CD14-positive monocyte (primary cell): ENCODE measurements at regions not wholly inside any gene's neighbourhood (a gene's known extent, or its start where the extent isn't known, plus 50 kb on each side); places are given as distances from the start of the nearest gene placed in this dataset.

ENCODE experiments used
- DNase-seq, 3 donors: peaks; one replicate each; pipeline ENCODE4 v3.0.0-alpha.2; 2011 to 2022
- H2AFZ ChIP-seq: 2 replicates; pipeline ENCODE4 v1.6.0; 2012; ENCODE audit warnings: mild to moderate bottlenecking, low read depth, low read length, inconsistent platforms; ENCODE audit not compliant: insufficient read depth, poor library complexity, severe bottlenecking
- H3K27ac ChIP-seq, 2 donors: 1 replicate in 1 of 2; 2 replicates in 1 of 2; pipeline ENCODE4 v1.5.1; 2012 to 2013; ENCODE audit warnings: low read length in 2 of 2, control low read depth in 1 of 2, inconsistent platforms in 1 of 2, low read depth in 1 of 2, mild to moderate bottlenecking in 1 of 2
- H3K27me3 ChIP-seq, 2 donors: one replicate each; pipeline versions ENCODE4 v1.6.0 to v1.6.1; 2011 to 2013; ENCODE audit warnings: low read length in 2 of 2; ENCODE audit not compliant: control insufficient read depth in 2 of 2, insufficient read depth in 2 of 2
- H3K36me3 ChIP-seq, 2 donors: replicated peaks in 1 of 2; 1 replicate in 1 of 2; 2 replicates in 1 of 2; pipeline versions ENCODE4 v1.5.1 to v1.6.1; 2012 to 2013; ENCODE audit warnings: low read length in 2 of 2, control low read depth in 1 of 2, inconsistent platforms in 1 of 2, mild to moderate bottlenecking in 1 of 2; ENCODE audit not compliant: insufficient read depth in 2 of 2, control insufficient read depth in 1 of 2
- H3K4me1 ChIP-seq, 2 donors: 1 replicate in 1 of 2; 2 replicates in 1 of 2; pipeline versions ENCODE4 v1.5.1 to v1.6.1; 2012 to 2013; ENCODE audit warnings: low read length in 2 of 2, control low read depth in 1 of 2, inconsistent platforms in 1 of 2, mild to moderate bottlenecking in 1 of 2, moderate library complexity in 1 of 2; ENCODE audit not compliant: insufficient read depth in 2 of 2, control insufficient read depth in 1 of 2
- H3K4me2 ChIP-seq: replicated peaks from 2 replicates; pipeline ENCODE3; 2012; ENCODE audit warnings: low read length, moderate library complexity, mild to moderate bottlenecking; ENCODE audit not compliant: poor library complexity, severe bottlenecking; ENCODE audit errors: extremely low read depth
- H3K4me3 ChIP-seq, 3 experiments: fragments of 200-600 bp in 1 of 3; sonication (generic) in 1 of 3; replicated peaks in 1 of 3; 1 replicate in 2 of 3; 2 replicates in 1 of 3; pipeline ENCODE4 v1.5.1; 2011 to 2013; ENCODE audit warnings: low read length in 3 of 3, mild to moderate bottlenecking in 3 of 3, control low read depth in 2 of 3, low read depth in 2 of 3, inconsistent platforms in 1 of 3, moderate library complexity in 1 of 3
- H3K79me2 ChIP-seq: 2 replicates; pipeline ENCODE4 v1.6.0; 2012; ENCODE audit warnings: mild to moderate bottlenecking, control low read depth, inconsistent platforms, low read length, moderate library complexity; ENCODE audit not compliant: insufficient read depth
- H3K9ac ChIP-seq: 2 replicates; pipeline ENCODE4 v1.6.0; 2017; ENCODE audit warnings: low read length, mild to moderate bottlenecking; ENCODE audit not compliant: insufficient read depth, poor library complexity, severe bottlenecking
- H3K9me3 ChIP-seq, 2 donors: replicated peaks in 1 of 2; 1 replicate in 1 of 2; 2 replicates in 1 of 2; pipeline versions ENCODE4 v1.5.1 to v1.6.1; 2012 to 2013; ENCODE audit warnings: low read length in 2 of 2, control low read depth in 1 of 2; ENCODE audit not compliant: control insufficient read depth in 1 of 2, insufficient read depth in 1 of 2
- H4K20me1 ChIP-seq: 2 replicates; pipeline ENCODE4 v1.6.0; 2012; ENCODE audit warnings: mild to moderate bottlenecking, low read length, control low read depth, moderate library complexity; ENCODE audit not compliant: insufficient read depth
- H3K27ac Mint-ChIP-seq, 7 donors: one replicate each; pipeline ENCODE4 v1.8.0; 2020; ENCODE audit warnings: mild to moderate bottlenecking in 7 of 7, mixed read lengths in 7 of 7, moderate library complexity in 6 of 7, inconsistent platforms in 2 of 7
- H3K27me3 Mint-ChIP-seq, 3 donors: one replicate each; pipeline ENCODE4 v1.8.0; 2021 to 2022; ENCODE audit warnings: low read depth in 3 of 3, mild to moderate bottlenecking in 3 of 3, mixed read lengths in 3 of 3, moderate library complexity in 3 of 3, inconsistent platforms in 1 of 3
- H3K36me3 Mint-ChIP-seq, 2 donors: one replicate each; pipeline ENCODE4 v1.8.0; 2020; ENCODE audit warnings: mixed read lengths in 2 of 2, inconsistent platforms in 1 of 2, mild to moderate bottlenecking in 1 of 2
- H3K4me1 Mint-ChIP-seq: one replicate; pipeline ENCODE4 v1.8.0; 2020; ENCODE audit warnings: mild to moderate bottlenecking, mixed read lengths
- H3K4me3 Mint-ChIP-seq, 2 donors: one replicate each; pipeline ENCODE4 v1.8.0; 2020; ENCODE audit warnings: mild to moderate bottlenecking in 2 of 2, mixed read lengths in 2 of 2, moderate library complexity in 1 of 2
- H3K9me3 Mint-ChIP-seq, 7 donors: one replicate each; pipeline ENCODE4 v1.8.0; 2020 to 2022; ENCODE audit warnings: mixed read lengths in 7 of 7, mild to moderate bottlenecking in 6 of 7, moderate library complexity in 6 of 7, inconsistent platforms in 2 of 7
- WGBS: methylation state at CpG from one replicate; pipeline ENCODE4 v1.1.5; 2013; ENCODE audit warnings: missing lambda C conversion rate; ENCODE audit not compliant: insufficient coverage; 5-methylcytosine and 5-hydroxymethylcytosine counted together
- intact Hi-C, 2 donors: fragments of 100-400 bp; cut with micrococcal nuclease; formaldehyde crosslinking; loops; one replicate each; pipeline versions ENCODE4 v1.15.0 to v1.15.1; 2023
- TF ChIP-seq, protein P1 (sequence below): fragments of 200-600 bp; IDR thresholded peaks from one replicate; pipeline ENCODE4 v1.8.0; 2022; ENCODE audit warnings: antibody characterized with exemption, mild to moderate bottlenecking

DNA sequence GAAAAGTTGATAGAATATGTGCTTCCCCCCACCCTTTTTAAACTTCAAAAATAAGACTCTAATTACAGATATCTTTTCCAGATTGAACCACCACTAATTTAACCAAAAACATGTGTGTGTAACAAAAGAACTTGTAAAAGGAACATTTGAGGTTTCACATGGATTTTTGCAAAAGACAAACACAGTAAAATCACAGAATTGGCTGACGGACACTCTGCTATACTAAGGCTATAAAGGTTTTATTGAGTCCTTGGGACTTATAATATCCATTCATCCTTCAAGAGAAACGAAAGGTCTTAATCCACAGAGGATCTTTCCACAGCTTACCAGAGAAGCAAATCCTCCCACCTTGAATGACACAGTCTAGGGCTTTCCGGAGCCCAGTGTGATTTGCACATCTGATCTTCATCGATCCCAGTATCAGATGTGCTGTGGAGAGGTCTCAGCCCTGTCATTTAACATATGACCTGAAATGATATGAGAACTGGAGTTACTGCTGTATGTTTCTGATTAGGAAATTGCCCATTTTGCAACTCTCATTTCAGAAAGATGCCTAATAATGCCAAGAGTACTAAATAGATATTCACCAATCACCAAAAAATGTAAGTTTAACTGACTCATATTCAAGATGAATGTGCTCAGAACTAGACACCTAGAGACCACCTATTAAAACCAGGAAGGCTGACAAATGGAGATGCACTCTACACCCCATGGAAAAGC, 256.5 kb upstream of the FBXL7 start:
- H3K9ac ChIP-seq: no peak overlapping the region
- Mint-ChIP-seq H3K36me3 (no peaks in the 10 kb centered on the region), H3K9me3 (peaks cover 4 to 17% (median 11%) of the 10 kb centered on the region in 7 donors), H3K27ac (no peak overlapping the region), H3K4me3 (no peak overlapping the region), H3K27me3 (peaks cover 0 to 3% (median 2%) of the 10 kb centered on the region in 3 donors), H3K4me1 (no peaks in the 10 kb centered on the region)
- H3K4me2 ChIP-seq: no peak overlapping the region
- H3K27ac ChIP-seq: no peak overlapping the region
- H3K4me1 ChIP-seq: no peaks in the 10 kb centered on the region
- no peaks in the 10 kb centered on the region for H3K27me3 ChIP-seq
- H3K79me2 ChIP-seq: no peaks in the 10 kb centered on the region
- peaks cover 9 to 33% of the 10 kb centered on the region in 2 donors for H3K9me3 ChIP-seq
- H3K4me3 ChIP-seq: no peak overlapping the region
- intact Hi-C loops: no loop called here
- TF ChIP-seq, protein P1, sequence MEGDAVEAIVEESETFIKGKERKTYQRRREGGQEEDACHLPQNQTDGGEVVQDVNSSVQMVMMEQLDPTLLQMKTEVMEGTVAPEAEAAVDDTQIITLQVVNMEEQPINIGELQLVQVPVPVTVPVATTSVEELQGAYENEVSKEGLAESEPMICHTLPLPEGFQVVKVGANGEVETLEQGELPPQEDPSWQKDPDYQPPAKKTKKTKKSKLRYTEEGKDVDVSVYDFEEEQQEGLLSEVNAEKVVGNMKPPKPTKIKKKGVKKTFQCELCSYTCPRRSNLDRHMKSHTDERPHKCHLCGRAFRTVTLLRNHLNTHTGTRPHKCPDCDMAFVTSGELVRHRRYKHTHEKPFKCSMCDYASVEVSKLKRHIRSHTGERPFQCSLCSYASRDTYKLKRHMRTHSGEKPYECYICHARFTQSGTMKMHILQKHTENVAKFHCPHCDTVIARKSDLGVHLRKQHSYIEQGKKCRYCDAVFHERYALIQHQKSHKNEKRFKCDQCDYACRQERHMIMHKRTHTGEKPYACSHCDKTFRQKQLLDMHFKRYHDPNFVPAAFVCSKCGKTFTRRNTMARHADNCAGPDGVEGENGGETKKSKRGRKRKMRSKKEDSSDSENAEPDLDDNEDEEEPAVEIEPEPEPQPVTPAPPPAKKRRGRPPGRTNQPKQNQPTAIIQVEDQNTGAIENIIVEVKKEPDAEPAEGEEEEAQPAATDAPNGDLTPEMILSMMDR: no peak
- H3K36me3 ChIP-seq: no peaks in the 10 kb centered on the region
- H2AFZ ChIP-seq: no peak overlapping the region
- DNase-seq: no peak
- WGBS: 100% methylated on average over 1 of the region's 4 CpGs
- no peaks in the 10 kb centered on the region for H4K20me1 ChIP-seq

- Histone ChIP-seq H3K36me3 (no peaks in the 10 kb centered on the region), H3K27ac (no peak overlapping the region), H3K79me2 (no peaks in the 10 kb centered on the region), H2AFZ (no peak overlapping the region), H3K27me3 (no peaks in the 10 kb centered on the region), H3K4me1 (no peaks in the 10 kb centered on the region), H4K20me1 (no peaks in the 10 kb centered on the region), H3K4me2 (no peak overlapping the region), H3K9me3 (peaks cover 9 to 33% of the 10 kb centered on the region in 2 donors), H3K4me3 (no peak overlapping the region), H3K9ac (no peak overlapping the region)
- H3K4me1 Mint-ChIP-seq: no peaks in the 10 kb centered on the region
- peaks cover 2 to 17% (median 13%) of the 10 kb centered on the region in 7 donors for H3K9me3 Mint-ChIP-seq
- no peak overlapping the region for H3K27ac Mint-ChIP-seq
- intact Hi-C loops: no loop called here
- peaks cover 0 to 3% (median 2%) of the 10 kb centered on the region in 3 donors for H3K27me3 Mint-ChIP-seq
- TF ChIP-seq, protein P1: no peak
- H3K4me3 Mint-ChIP-seq: no peak overlapping the region
- DNase-seq: no peak
- no peaks in the 10 kb centered on the region for H3K36me3 Mint-ChIP-seq
- no CpG with 5 or more reads among the region's 1 CpG for WGBS
These were observed 258.7 kb upstream of the FBXL7 start for GRCh38 chr5:15241216-15241821.
